Activated T-cell treated with anti-CD3 and anti-CD28 coated beads, Interleukin-2, amount 50 U/mL, for 48 hours (primary cell): ENCODE measurements at regions not wholly inside any gene's neighbourhood (a gene's known extent, or its start where the extent isn't known, plus 50 kb on each side); places are given as distances from the start of the nearest gene placed in this dataset.
"Not testable (repeated sequence)": the region's sequence is repeated elsewhere in the genome, so short reads cannot be mapped to it uniquely, and the experiment has no call there.

Source experiments
- DNase-seq, 2 experiments: peaks; one replicate each; pipeline ENCODE4 v3.0.0-alpha.2; 2020

DNA sequence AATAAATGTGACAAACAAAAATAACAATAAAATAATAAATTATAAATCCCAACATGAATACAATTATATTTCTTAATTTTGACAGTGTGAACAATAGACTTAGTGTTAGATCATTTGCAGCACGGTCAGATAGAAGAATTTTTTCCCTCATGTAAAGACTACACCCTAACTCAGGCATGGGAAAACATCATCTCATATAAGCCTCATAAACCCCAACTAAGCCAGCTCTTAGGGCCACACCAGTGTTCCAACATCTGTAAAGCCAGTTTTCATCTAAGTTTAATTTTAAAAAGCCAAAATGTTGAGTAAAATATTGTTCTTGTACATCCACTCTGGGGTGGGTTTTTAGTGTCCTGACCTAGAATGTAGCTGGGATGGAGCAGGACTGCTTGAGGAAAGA is 167.4 kb downstream of the QRSL1 start:
- no peak for DNase-seq

DNA sequence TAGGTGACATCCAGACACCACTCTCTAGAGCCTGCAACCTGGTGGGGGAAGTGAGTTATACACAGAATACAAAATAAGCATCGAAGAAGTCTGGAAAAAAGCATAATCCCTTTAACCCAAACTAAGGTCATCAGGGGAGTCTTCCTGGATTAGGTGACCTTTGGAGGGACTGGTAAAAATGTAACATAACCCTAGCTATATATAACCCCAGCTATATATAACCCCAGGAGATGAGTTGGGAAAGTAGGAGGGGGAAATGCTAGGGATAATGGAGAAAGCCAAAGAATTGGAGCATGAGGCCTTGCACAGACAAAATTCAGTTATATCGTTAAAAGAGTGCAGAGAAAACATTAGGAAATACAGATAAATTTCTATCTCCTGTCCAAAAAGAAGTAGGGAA is 164.8 kb downstream of the QRSL1 start:
- DNase-seq: no peak

DNA sequence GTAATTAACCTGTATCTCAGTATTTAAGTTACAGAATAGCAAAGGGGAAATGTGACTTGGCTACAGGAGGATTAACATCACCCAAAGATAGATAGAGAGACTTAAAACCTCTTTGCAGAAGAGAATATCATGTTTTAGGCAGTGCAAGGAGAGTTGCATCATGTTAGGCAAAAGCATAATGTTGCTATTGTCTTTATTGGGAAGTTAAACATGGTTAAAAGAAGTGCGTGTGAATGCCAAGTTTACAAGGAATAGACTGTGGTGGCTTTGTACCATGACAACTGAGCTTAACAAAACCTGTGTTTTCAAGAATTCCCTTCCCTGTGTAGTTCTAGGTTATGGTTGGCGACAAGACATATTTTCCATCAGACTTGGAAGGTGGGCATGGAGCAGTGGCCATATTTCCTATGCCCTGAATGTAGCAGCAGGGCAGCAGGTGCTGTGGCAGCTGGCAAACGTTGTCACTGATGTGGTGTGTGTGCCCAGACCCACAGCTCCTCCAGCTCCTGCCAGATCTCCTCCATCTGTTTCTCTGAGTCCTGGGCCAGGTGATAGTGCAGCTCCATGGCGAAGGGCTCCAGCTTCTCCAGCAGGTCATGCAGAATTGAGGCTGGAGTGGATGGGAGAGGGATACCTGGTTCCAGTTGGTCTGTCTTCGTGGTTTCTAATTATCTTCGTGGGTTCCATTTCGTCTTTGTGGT is 163.3 kb downstream of the QRSL1 start:
- DNase-seq: no peak

DNA sequence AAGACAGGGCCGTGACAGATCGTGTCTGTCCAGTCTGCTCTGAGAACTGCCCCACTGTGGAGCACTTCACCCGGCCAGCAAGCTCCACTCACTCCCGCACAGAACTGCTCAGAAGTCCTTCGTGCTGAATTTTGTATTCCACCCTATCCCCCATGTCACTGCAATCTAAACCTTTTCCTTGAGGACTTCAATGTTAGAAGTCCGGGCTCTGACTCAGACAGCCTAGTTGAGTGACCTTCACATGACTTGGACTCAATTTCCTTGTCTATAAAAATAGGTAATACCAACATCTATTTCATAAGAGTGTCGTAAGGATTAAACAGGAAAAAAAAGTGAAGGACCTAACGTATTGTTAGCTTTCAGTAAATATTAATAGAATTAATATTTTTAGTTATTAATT is 161.6 kb downstream of the QRSL1 start:
- DNase-seq: no peak

DNA sequence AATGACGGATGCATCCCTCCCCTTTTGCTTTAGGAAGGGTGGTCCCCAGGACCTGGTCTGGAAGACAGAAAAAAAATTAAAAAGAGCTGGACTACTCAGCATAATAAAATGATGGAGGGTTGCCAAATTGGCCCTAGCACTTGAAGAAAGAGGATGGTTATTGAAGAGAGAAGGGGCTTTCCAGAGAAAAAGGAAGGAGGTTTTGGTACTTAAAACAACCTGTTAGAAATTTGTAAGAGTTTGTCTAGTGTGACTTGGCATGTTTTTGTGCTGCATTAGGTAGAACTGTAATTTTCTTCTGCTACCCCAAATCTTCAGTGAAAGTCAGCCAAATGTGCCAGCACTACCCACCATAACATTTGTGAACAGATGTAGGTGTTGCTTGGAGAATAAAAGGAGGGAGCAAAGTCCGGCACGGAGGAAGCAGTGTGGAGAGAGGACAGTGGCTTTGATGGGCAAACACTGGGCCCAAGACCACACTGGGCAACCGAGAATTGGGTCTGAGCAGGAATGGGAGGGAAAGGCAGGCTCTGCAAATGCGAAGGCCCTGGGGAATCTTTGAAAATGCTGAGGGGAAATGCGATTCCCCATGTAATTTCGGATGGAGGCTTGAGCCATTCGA is 160.9 kb downstream of the QRSL1 start:
- DNase-seq: no peak

DNA sequence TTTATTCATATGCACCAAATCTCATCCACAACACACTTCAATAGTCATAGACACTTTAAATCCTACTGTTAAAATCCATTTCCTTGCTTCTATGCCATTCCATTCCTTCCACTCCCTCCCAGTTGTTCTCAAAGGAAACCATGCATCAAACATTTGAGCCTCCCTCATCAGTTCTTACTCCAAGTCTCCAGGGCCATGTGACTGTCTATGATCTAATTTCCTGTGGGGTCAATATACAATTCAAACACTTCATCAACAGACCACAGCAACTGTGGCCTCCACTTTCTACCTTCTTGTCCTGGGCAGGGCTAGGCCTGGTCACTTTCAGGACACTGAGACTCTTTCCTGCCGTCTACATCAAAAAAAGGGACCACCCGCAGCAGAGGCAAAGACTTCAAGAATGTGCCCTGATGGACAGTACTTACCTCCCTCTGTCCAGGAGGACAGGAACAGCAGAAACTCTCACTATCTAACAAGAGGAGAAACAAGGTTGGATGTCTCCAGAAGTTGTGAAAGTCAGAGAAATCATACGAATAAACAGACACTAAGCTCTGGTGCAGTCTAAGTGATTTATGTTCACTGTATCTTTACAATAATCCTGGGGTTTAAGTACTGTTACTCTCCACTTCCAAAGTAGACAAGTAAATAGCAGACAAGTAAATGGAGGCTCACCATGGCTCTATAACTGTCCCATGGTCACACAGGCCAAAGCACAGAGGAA is 160.2 kb downstream of the QRSL1 start:
- DNase-seq: no peak

DNA sequence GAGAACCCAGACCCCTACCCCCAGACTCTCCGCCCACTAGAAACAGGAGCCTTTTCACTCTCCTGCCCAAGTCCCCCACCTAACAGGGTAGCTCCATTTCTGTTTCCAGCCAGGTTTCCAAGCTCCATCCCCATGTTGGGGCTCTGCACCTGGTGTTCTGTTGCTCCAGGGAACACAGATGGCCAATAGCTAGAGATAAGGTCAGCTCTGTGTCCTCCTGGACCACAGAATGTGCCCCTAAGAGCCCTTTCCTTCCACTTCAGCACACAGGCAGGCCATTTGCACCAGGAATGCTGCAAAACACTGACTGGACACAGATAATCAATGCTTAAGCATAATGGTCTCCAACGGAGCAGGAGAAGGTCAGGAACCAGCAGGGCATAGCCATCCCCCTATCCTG is 159.4 kb downstream of the QRSL1 start:
- DNase-seq: no peak

DNA sequence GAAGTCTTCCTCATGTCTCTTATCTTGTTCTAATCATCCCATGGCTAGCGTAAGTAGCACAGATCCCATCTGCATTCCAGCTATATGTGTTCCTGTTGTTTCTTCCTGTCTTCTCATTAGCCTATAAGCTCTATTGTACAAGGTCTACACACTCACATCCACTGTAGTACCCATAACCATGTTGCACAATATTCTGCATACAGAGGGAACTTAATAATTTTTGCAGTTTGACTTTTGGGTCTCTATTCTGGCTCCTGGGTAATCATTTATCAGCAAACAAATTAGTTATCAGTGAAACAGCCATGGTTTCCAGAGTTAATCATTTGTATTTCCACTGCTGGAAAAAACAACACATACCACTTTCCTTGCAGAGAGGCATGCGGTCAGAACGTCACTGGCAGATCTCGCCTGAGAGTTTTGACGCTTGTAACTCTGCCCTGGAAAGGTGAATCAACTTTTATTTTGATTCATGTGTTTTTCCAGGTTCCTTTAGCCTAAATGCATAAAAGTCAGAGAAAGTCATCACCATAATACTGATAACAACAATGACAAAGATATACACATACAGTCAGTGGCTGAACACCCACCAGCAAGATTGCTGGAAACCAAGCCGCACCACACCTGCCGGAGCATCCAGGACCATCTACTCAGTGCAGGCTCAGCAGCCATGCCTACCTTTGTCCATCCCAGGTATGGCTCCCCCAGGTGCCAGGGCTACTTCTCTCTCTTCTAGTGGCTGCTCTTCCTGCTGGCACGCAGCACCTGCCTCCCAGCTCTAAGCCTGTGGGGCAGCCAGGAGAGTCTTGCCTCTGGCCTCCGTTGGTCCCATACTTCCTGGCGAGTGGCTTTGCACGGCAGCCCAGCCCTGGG is 158.2 kb downstream of the QRSL1 start:
- no peak for DNase-seq

DNA sequence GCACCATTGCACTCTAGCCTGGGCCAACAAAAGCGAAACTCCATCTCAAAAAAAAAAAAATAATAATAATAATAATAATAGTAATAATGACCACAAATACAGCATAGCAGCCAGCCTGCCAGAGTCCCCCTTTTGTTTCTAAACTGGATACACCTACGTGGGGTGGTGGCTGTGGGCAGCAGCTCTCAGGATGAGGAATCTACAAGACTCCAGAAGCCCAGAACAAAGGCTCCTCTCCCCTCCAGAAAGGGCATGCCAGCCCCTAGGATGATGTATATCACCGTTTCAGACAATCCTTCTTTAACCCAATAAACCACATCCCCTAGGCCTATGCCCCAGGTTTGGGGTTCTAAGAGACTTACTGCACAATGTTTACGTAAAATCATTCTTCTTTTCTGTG is 155.9 kb downstream of the QRSL1 start:
- DNase-seq: no peak

DNA sequence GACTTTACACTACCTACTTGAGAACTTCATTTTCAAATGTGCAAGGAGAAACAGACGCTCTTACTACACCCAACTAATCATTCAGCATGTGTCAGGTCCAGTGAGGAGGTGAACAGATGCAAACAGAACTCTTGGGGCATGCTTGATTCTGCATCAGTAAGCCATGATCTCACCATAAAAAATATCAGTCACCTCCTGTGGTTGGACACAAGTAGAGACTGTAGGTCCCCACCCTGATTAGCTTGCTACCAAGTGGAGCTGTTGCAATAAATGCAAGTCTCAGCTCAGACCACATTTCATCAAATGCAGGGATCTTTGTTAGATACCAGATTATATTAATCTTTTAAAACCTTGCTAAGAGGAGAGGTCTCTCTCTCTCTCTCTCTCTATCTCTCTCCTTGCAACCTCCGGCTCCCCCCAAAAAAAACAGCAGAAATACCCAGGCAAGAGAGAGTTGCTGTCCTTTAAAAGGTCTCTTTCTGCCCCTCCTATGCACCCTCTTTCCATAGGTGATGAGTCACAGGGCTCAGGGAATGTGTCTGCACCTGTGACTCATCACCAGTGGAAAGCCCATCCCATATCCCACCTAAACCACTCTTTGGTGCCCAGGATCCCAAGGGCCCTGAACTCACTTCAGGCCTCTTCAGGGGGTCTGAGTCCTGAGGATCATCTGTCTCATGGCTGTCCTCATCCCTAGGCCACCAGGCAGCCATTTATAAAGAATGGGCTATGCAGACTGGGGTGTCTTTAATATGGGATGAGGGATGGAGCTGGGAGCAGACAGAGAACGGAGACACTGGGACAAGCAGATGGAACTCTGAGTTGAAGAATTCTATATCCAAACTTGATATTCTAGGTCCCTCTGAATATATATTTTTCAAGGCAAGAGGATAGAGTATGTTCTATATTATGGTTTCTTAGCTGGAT is 154.5 kb downstream of the QRSL1 start:
- no peak for DNase-seq

DNA sequence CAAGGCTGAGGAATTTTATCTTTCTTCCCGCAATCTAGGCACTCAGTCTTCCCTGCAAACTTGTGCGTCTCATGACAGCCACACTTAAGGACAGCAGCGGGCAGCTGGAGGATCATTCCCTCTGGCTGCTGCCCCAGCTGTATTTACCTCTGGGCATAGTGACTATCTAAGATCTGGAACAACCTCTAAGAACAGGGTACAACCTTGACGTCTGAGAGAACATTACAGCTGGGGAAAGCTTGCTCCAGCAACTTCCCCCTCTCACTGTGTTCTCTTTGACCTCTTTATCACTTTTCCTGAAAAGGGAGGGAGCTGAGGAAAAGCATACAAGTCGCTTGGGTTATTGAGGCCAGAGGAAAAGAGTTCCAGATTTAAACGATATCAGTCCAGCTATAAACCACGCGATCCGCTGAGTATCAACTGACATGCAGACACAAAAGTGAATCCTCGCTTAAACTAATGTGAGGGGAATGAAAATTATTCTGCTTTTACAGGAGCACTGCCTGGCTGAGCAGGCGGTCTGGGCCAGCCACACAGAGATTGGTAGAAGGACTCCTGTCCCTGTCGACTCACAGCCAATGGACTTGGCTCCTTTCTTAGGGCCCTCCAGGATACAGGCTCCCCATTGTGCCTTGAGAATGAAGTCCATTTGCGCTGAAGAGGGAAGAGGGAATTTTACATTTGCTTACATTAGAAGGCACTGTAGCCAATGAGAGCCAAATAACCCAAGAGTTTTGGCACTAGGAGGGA is 153.3 kb downstream of the QRSL1 start:
- no peak for DNase-seq

DNA sequence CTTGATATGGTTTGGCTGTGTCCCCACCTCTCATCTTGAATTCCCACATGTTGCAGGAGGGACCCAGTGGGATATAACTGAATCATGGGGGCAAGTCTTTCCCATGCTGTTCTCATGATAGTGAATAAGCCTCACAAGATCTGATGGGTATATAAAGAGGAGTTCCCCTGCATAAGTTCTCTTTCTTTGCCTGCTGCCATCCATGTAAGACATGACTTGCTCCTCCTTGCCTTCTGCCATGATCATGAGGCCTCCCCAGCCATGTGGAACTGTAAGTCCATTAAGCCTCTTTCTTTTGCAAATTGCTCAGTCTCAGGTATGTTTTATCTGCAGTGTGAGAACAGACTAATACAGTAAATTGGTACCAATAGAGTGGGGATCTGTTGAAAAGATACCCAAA is 150.2 kb downstream of the QRSL1 start:
- not testable (repeated sequence) for DNase-seq

DNA sequence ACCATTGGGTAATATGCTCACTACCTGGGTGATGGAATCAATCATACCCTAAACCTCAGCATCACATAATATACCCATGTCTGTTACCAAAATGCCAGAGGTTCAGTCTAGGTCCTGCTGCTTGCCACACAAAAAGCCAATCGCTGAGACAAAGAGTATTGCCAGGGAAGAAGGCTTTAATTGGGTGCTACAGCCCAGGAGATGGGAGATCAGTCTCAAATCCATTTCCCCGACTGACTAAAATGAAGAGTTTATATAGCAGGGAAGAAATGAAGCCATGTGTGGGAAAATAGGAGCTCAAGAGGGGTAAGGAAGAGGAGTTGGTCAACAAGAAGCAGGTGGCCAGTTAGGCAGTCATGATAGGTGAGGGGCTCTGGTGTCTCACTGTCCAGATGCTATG is 149.6 kb downstream of the QRSL1 start:
- DNase-seq: no peak

DNA sequence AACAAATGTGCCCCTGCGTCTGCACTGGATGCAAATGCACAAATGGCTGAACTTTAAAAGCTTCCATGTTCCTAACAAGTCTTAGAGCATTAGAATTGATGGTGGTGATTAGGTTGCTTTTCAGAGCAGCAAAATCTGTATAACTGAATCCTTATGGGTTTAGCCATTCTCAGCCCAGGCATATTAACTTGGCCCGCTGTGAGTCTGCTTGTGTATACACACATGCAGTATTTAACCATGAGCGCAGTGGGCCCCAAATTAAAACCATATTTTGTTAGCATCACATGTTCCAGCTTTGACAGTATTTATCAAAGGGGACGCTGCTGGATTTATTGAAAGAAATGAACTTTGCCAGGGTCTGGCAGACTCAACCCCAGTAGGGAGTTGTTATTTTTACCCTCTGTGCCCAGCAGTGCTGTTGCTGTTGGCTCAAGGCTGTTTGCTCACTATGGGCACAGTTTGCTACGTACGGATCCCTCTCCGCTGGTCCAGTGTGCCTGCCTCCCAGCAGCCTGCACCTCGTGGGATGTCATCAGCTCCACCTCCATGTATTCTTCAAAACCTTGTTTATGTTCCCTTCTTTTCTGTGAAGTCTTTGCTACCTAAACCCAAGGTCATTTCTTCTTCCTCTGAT is 144.7 kb downstream of the QRSL1 start:
- DNase-seq: no peak

DNA sequence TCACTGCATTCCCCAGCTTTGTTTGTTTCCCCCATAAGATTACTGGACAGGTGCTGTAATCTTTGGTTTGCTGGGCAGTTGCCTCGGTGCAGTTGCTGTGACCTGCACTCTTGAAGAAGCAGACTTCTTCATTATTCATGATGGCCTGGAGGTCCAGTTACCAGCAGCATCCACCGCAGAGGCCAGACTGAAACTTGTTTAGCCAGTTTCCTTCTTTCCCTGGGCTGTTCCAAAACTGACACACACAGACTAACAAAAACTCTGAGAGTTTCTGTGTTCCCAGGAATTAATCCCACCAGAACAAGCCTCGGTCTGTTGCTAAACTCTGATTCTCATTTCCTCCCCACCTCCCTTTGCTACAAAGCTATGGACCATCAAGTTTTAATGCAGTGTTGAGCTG is 144.1 kb downstream of the QRSL1 start:
- no peak for DNase-seq

DNA sequence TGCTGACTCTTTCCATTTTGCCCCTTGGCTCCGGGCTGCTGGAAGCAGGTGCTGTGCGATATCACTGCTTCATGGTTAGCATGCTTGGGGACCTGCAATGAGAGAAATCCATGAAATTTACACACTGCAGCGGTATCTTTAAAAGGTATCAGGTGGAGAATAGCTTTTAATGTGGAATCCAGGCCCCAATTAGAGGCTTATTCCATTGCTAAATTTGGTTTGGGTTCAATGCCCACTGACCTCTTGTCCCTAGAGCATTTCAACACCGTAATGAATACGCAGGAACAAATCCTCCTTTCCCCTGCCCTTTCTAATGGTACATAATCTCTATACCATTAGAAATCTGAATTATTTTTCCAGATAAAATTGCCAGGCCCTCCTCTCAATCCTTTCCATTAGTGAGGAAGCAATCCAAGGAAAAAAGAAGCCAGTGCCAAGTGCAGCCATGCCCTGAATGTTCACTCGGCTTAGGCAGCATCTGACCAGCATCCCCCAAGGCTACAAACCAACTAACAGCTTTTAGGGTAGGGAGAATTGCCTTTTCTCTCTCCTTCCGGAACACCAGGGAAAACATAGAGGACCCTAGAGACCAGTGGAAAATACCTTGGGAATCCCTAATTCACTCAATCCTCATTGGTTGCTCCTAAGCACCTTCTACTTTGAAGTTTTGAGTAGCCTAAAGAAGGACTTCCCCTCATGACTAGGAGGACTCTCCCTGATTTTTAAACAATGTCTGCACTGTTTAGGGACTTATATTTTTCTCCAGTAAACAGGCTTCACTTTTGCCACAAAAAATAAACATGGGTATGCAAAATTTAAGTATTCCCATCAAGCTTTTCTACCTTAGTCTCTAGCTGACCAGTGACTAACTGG is 143.1 kb downstream of the QRSL1 start:
- no peak for DNase-seq

DNA sequence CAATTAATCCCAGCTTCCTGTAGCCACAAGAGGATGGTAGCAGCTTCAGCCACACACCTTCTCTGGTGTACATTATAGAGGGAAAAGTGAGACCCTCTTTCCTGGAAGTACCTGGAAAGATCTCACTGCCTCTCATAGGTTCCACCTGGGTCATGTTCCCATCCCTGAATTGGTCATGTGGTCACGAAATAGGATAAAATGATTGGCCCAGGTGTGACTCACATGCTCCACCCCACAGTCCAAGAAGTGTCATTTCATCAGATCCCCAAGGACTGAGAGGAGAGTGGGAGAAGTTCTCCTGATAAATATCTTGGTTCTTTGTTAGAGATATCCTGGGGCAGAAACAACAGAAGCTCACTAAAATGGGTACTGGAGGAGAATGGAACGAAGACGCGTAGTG is 142.4 kb downstream of the QRSL1 start:
- DNase-seq: no peak

DNA sequence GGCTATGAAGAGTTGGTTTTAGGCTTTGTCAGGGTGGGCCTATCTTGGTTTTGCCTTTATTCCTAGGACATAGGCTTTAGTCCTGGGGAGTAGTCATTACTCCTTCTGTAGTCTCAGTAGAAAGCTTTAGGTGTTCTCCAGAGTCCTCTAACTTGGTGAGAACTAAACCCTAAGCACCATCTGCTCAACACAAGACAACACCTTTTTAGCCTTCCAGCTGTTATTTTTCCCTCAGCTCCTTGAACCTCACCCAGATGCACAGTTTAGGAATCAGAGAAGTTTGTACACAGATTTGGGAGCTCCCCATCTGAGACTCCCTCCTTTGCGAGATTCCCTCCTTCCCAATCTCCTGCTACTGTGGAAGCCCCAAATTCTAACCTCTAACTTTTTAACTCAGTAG is 141.3 kb downstream of the QRSL1 start:
- no peak for DNase-seq

DNA sequence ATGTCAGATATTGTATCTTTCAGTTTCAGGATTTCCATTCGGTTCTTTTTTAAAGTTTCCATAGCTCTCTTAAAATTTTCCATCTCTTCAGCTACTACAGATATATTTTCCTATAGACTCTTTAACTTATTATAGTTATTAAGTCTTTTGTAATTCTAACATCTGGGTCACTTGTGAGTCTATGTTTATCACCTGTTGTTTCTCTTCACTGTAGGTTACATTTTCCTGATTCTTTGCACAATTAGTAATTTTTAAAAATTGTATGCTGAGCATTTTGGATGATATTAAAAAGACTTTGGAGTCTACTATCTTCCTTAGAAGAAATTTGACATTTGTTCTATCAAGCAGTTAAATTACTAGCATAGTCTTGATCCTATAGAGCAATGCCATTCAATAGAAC is 140.7 kb downstream of the QRSL1 start:
- no peak for DNase-seq

DNA sequence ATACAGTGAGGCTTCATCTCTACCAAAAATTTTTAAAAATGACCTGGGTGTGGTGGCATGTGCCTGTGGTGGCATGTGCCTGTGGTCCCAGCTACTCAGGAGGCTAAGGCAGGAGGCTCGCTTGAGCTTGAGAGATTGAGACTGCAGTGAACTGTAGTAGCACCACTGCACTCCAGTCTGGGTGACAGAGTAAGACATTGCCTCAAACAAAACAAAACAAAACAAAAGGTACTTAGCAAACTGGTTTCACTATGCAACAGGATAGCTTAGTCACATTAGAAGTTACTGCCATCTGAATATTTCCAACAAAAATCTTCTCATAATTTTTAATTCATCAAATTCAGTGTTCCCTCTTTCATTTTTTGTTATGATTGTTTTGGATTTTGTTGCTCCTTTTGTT is 137.9 kb downstream of the QRSL1 start:
- no peak for DNase-seq
